SK-N-SH (cell line): ENCODE measurements at regions not wholly inside any gene's neighbourhood (a gene's known extent, or its start where the extent isn't known, plus 50 kb on each side); places are given as distances from the start of the nearest gene placed in this dataset.

ENCODE experiments used
- CTCF ChIA-PET: fragments of 300-600, 350-600 bp; formaldehyde crosslinking; extraction: SDS; loops from one replicate; lab custom pipeline; 2021; lab: Yijun Ruan, JAX
- POLR2A ChIA-PET: fragments of 350-600 bp; sonication (Branson Sonifier 250); formaldehyde crosslinking; extraction: SDS; loops from one replicate; lab custom pipeline; 2020; ENCODE audit warnings: antibody characterized with exemption, inconsistent platforms; lab: Yijun Ruan, JAX
- DNase-seq: peaks from one replicate; pipeline ENCODE4 v3.0.0; 2012
- H2AFZ ChIP-seq: fragments of 200-600 bp; sonication (generic); 2 replicates; pipeline ENCODE4 v1.8.1; 2016; ENCODE audit warnings: antibody characterized with exemption, mild to moderate bottlenecking, low read depth
- H3F3A ChIP-seq: fragments of 200-600 bp; sonication (generic); replicated peaks from 2 replicates; pipeline ENCODE3; 2016; ENCODE audit warnings: antibody characterized with exemption, mild to moderate bottlenecking; ENCODE audit not compliant: insufficient read depth
- H3K27ac ChIP-seq, 2 experiments: fragments of 200-500 bp in 1 of 2; fragments of 200-600 bp in 1 of 2; sonication (Bioruptor generic) in 1 of 2; sonication (generic), shearing (Covaris generic) in 1 of 2; 2 replicates each; pipeline versions ENCODE4 v1.5.1 to v1.6.1; 2014 to 2016; ENCODE audit warnings: low read depth in 2 of 2, inconsistent platforms in 1 of 2, low read length in 1 of 2, mild to moderate bottlenecking in 1 of 2, mixed read lengths in 1 of 2
- H3K27me3 ChIP-seq: fragments of 200-600 bp; sonication (generic), shearing (Covaris generic); 2 replicates; pipeline ENCODE4 v1.6.1; 2016; ENCODE audit warnings: mixed run types; ENCODE audit not compliant: insufficient read depth
- H3K36me3 ChIP-seq, 2 experiments: fragments of 200-500 bp in 1 of 2; fragments of 200-600 bp in 1 of 2; sonication (Bioruptor generic) in 1 of 2; sonication (generic) in 1 of 2; replicated peaks in 1 of 2; 2 replicates each; pipeline versions ENCODE3 to v1.5.1; 2014 to 2016; ENCODE audit warnings: low read length in 1 of 2, mild to moderate bottlenecking in 1 of 2; ENCODE audit not compliant: insufficient read depth in 2 of 2, control insufficient read depth in 1 of 2
- H3K4me1 ChIP-seq, 2 experiments: fragments of 200-500 bp in 1 of 2; fragments of 200-600 bp in 1 of 2; sonication (Bioruptor generic) in 1 of 2; sonication (generic), shearing (Covaris generic) in 1 of 2; 2 replicates each; pipeline versions ENCODE4 v1.5.1 to v1.6.1; 2014 to 2016; ENCODE audit warnings: low read depth in 1 of 2, low read length in 1 of 2, mixed run types in 1 of 2; ENCODE audit not compliant: insufficient read depth in 2 of 2, control insufficient read depth in 1 of 2
- H3K4me2 ChIP-seq: fragments of 200-600 bp; sonication (generic), shearing (Covaris generic); 2 replicates; pipeline ENCODE4 v1.6.1; 2017; ENCODE audit warnings: mixed run types
- H3K4me3 ChIP-seq, 2 experiments: fragments of 200-500 bp in 1 of 2; fragments of 200-600 bp in 1 of 2; sonication (Bioruptor generic) in 1 of 2; sonication (generic), shearing (Covaris generic) in 1 of 2; 2 replicates each; pipeline versions ENCODE4 v1.5.1 to v1.8.1; 2014 to 2016; ENCODE audit warnings: low read depth in 2 of 2, inconsistent platforms in 1 of 2, low read length in 1 of 2, mild to moderate bottlenecking in 1 of 2, mixed read lengths in 1 of 2, moderate library complexity in 1 of 2
- H3K79me2 ChIP-seq: fragments of 200-600 bp; sonication (generic); 2 replicates; pipeline ENCODE4 v1.8.1; 2017; ENCODE audit warnings: mild to moderate bottlenecking; ENCODE audit not compliant: insufficient read depth
- H3K9ac ChIP-seq: fragments of 200-600 bp; sonication (generic); 2 replicates; pipeline ENCODE4 v1.6.1; 2017; ENCODE audit warnings: mixed run types
- H3K9me2 ChIP-seq: fragments of 200-600 bp; sonication (generic); 2 replicates; pipeline ENCODE4 v1.6.1; 2017; ENCODE audit warnings: mixed run types
- H3K9me3 ChIP-seq: fragments of 200-600 bp; sonication (generic); 2 replicates; pipeline ENCODE4 v1.6.1; 2017; ENCODE audit warnings: mixed run types, mild to moderate bottlenecking, moderate library complexity
- H4K20me1 ChIP-seq: fragments of 200-600 bp; sonication (generic); 2 replicates; pipeline ENCODE4 v1.6.1; 2017; ENCODE audit warnings: mild to moderate bottlenecking, mixed run types; ENCODE audit not compliant: insufficient read depth
- CTCF ChIP-seq: fragments of 200-600 bp; sonication (generic); IDR thresholded peaks from 2 replicates; pipeline ENCODE4 v1.6.1; 2017; ENCODE audit warnings: antibody characterized with exemption, mild to moderate bottlenecking, moderate library complexity
- EP300 ChIP-seq, 2 experiments: IDR thresholded peaks; 2 replicates each; pipeline versions ENCODE4 v1.4.0 to v1.6.1; 2012; ENCODE audit warnings: borderline replicate concordance in 1 of 2, low read depth in 1 of 2, low read length in 1 of 2
- IRF3 ChIP-seq: fragments of 150-350 bp; IDR thresholded peaks from 2 replicates; pipeline ENCODE4 v1.6.1; 2016; ENCODE audit warnings: mild to moderate bottlenecking, low read depth, low read length
- JUND ChIP-seq: IDR thresholded peaks from 2 replicates; pipeline ENCODE4 v1.4.0; 2012
- MEF2A ChIP-seq: IDR thresholded peaks from 2 replicates; pipeline ENCODE4 v1.4.0; 2012; ENCODE audit warnings: low read depth, borderline replicate concordance
- MXI1 ChIP-seq: IDR thresholded peaks from 2 replicates; pipeline ENCODE4 v1.6.1; 2012; ENCODE audit warnings: mild to moderate bottlenecking, low read depth, low read length, improper control_type of control experiment
- TAF1 ChIP-seq: IDR thresholded peaks from 2 replicates; pipeline ENCODE4 v1.6.1; 2012; ENCODE audit warnings: low read depth, mild to moderate bottlenecking, low read length, moderate library complexity, borderline replicate concordance
- TEAD4 ChIP-seq: IDR thresholded peaks from 2 replicates; pipeline ENCODE4 v1.4.0; 2012; ENCODE audit warnings: mild to moderate bottlenecking, borderline replicate concordance; ENCODE audit not compliant: insufficient read depth
- USF1 ChIP-seq: IDR thresholded peaks from 2 replicates; pipeline ENCODE4 v1.4.0; 2012; ENCODE audit warnings: low read depth, borderline replicate concordance
- USF2 ChIP-seq: fragments of 150-350 bp; IDR thresholded peaks from 2 replicates; pipeline ENCODE4 v1.6.1; 2017; ENCODE audit warnings: antibody characterized with exemption, low read length, low read depth, borderline replicate concordance
- WGBS: methylation state at CpG from one replicate; pipeline ENCODE4 v1.1.6; 2017; ENCODE audit warnings: low lambda C conversion rate; 5-methylcytosine and 5-hydroxymethylcytosine counted together

GRCh38 chr2:121838551-121838950, 83.1 kb downstream of the TSN start:
- Histone ChIP-seq H3K9ac (no peak overlapping the region), H3K4me2 (no peak overlapping the region), H3K9me2 (no peaks in the 10 kb centered on the region), H3K4me3 (no peak overlapping the region), H3K27ac (no peak overlapping the region), H3F3A (no peaks in the 10 kb centered on the region), H3K36me3 (no peaks in the 10 kb centered on the region), H3K79me2 (no peaks in the 10 kb centered on the region), H3K4me1 (no peaks in the 10 kb centered on the region; a peak in 1 of 4 replicates), H2AFZ (no peak overlapping the region), H3K27me3 (no peaks in the 10 kb centered on the region; the same call in 1 of the 2 replicates), H3K9me3 (no peaks in the 10 kb centered on the region), H4K20me1 (no peaks in the 10 kb centered on the region)
- TF ChIP-seq MXI1 (no peak), MEF2A (no peak), USF2 (no peak)
- WGBS: 36% methylated on average over 2 of the region's 2 CpGs
- DNase-seq: no peak
- ChIA-PET CTCF (no interaction called here), POLR2A (no interaction called here)

- H3K9ac ChIP-seq: no peak overlapping the region
- ChIA-PET CTCF (no interaction called here), POLR2A (no interaction called here)
Measured at GRCh38 chr2:121839584-121839983, 84.1 kb downstream of the TSN start.

GRCh38 chr2:121849236-121849635, 93.8 kb downstream of the TSN start:
- no peaks in the 10 kb centered on the region for H3K9me2 ChIP-seq
- DNase-seq: no peak
- H3K27me3 ChIP-seq: no peaks in the 10 kb centered on the region
- no peak overlapping the region for H3K9ac ChIP-seq
- 5% methylated on average over 2 of the region's 2 CpGs for WGBS
- ChIA-PET CTCF (no interaction called here), POLR2A (no interaction called here)
- H4K20me1 ChIP-seq: no peaks in the 10 kb centered on the region
- H3K27ac ChIP-seq: no peak overlapping the region
- no peak overlapping the region for H2AFZ ChIP-seq
- no peaks in the 10 kb centered on the region for H3K36me3 ChIP-seq
- H3K4me2 ChIP-seq: no peak overlapping the region
- H3K4me1 ChIP-seq: no peaks in the 10 kb centered on the region
- H3K79me2 ChIP-seq: no peaks in the 10 kb centered on the region
- H3K4me3 ChIP-seq: no peak overlapping the region
- no peaks in the 10 kb centered on the region for H3K9me3 ChIP-seq
- H3F3A ChIP-seq: no peaks in the 10 kb centered on the region
- no peak for TF ChIP-seq TAF1
- no peak for TF ChIP-seq USF2
- TF ChIP-seq USF1: no peak
- no peak for TF ChIP-seq TEAD4
- TF ChIP-seq IRF3: no peak
- TF ChIP-seq EP300 (IDR thresholded peaks at IDR 0.05; ENCODE audit: borderline replicate concordance in 1 of 2, low read depth in 1 of 2, low read length in 1 of 2): no peak
- TF ChIP-seq JUND: no peak

More at GRCh38 chr2:121839584-121839983, 84.1 kb downstream of the TSN start:
- H3K9me3 ChIP-seq: no peaks in the 10 kb centered on the region
- no peaks in the 10 kb centered on the region for H3F3A ChIP-seq
- no peaks in the 10 kb centered on the region for H4K20me1 ChIP-seq
- no peaks in the 10 kb centered on the region; a peak in 1 of 4 replicates for H3K4me1 ChIP-seq
- no peak overlapping the region for H3K4me3 ChIP-seq
- no peaks in the 10 kb centered on the region for H3K36me3 ChIP-seq
- no peak overlapping the region for H2AFZ ChIP-seq
- H3K9me2 ChIP-seq: no peaks in the 10 kb centered on the region
- no peak overlapping the region for H3K4me2 ChIP-seq
- 31% methylated on average over 3 of the region's 3 CpGs for WGBS
- H3K27me3 ChIP-seq: no peaks in the 10 kb centered on the region; the same call in 1 of the 2 replicates
- no peak for DNase-seq
- TF ChIP-seq CTCF: peak; percentile 7; the same call in 1 of the 2 replicates
- no peak for TF ChIP-seq MEF2A
- H3K27ac ChIP-seq: no peak overlapping the region
- H3K79me2 ChIP-seq: no peaks in the 10 kb centered on the region
